ENCODE measurements at regions not wholly inside any gene's neighbourhood (a gene's known extent, or its start where the extent isn't known, plus 50 kb on each side); places are given as distances from the start of the nearest gene placed in this dataset.

- TF ChIP-seq ZBTB44 (tag by site-specific recombination; IDR thresholded peaks at IDR 0.05) (no peak), ZNF2 (tag by site-specific recombination; IDR thresholded peaks at IDR 0.05) (no peak), ZNF510 (tag by site-specific recombination; IDR thresholded peaks at IDR 0.05; ENCODE audit: insufficient replicate concordance) (no peak), CTCF (tag by site-specific recombination; IDR thresholded peaks at IDR 0.05) (no peak), YY1 (tag by site-specific recombination; IDR thresholded peaks at IDR 0.05) (no peak), KLF16 (tag by site-specific recombination; IDR thresholded peaks at IDR 0.05) (no peak), MZF1 (tag by site-specific recombination; IDR thresholded peaks at IDR 0.05; ENCODE audit: borderline replicate concordance) (no peak), ZNF302 (tag by site-specific recombination; IDR thresholded peaks at IDR 0.05; ENCODE audit: low read depth) (no peak), ZNF23 (tag by site-specific recombination; IDR thresholded peaks at IDR 0.05; ENCODE audit: borderline replicate concordance) (no peak), ZNF350 (tag by site-specific recombination; IDR thresholded peaks at IDR 0.05) (no peak), ZNF112 (tag by site-specific recombination; IDR thresholded peaks at IDR 0.05) (no peak), ZNF121 (tag by site-specific recombination; IDR thresholded peaks at IDR 0.05) (no peak)
Observed at GRCh38 chr2:66127061-66127460, 307.9 kb upstream of the MEIS1 start.
